ENCODE measurements at regions not wholly inside any gene's neighbourhood (a gene's known extent, or its start where the extent isn't known, plus 50 kb on each side); places are given as distances from the start of the nearest gene placed in this dataset.
"Not testable (repeated sequence)": the region's sequence is repeated elsewhere in the genome, so short reads cannot be mapped to it uniquely, and the experiment has no call there.

- no peak overlapping the region for H3K9ac ChIP-seq (ENCODE audit: low read depth, low read length)
- no peak overlapping the region for H3K27ac ChIP-seq (ENCODE audit: low read length)
- no peaks in the 10 kb centered on the region for H3K36me3 ChIP-seq (ENCODE audit: insufficient read depth, low read depth, low read length)
- no peaks in the 10 kb centered on the region for H3K27me3 ChIP-seq (ENCODE audit: insufficient read depth, low read length)
- no peak overlapping the region for H3K4me3 ChIP-seq (ENCODE audit: low read length)
- H3K9me3 ChIP-seq (ENCODE audit: insufficient read depth, low read depth, low read length): no peaks in the 10 kb centered on the region
- H3K4me1 ChIP-seq (ENCODE audit: insufficient read depth, low read length): no peaks in the 10 kb centered on the region
Measured at GRCh38 chr21:20207335-20207734, 790.9 kb upstream of the NCAM2 start.

GRCh38 chr21:20215959-20216358 lies 782.2 kb upstream of the NCAM2 start:
- Histone ChIP-seq H3K9ac (ENCODE audit: low read depth, low read length) (no peak overlapping the region), H3K4me1 (ENCODE audit: insufficient read depth, low read length) (no peaks in the 10 kb centered on the region), H3K9me3 (ENCODE audit: insufficient read depth, low read depth, low read length) (no peaks in the 10 kb centered on the region)

GRCh38 chr21:20220586-20220985 lies 777.6 kb upstream of the NCAM2 start:
- H3K36me3 ChIP-seq (ENCODE audit: insufficient read depth, low read depth, low read length): no peaks in the 10 kb centered on the region
- no peaks in the 10 kb centered on the region for H3K27me3 ChIP-seq (ENCODE audit: insufficient read depth, low read length)

More at GRCh38 chr21:20215959-20216358, 782.2 kb upstream of the NCAM2 start:
- no peak overlapping the region for H3K4me3 ChIP-seq (ENCODE audit: low read length)
- no peaks in the 10 kb centered on the region for H3K27me3 ChIP-seq (ENCODE audit: insufficient read depth, low read length)
- H3K27ac ChIP-seq (ENCODE audit: low read length): no peak overlapping the region
- no peaks in the 10 kb centered on the region for H3K36me3 ChIP-seq (ENCODE audit: insufficient read depth, low read depth, low read length)

GRCh38 chr21:20221981-20222380 lies 776.2 kb upstream of the NCAM2 start:
- H3K36me3 ChIP-seq (ENCODE audit: insufficient read depth, low read depth, low read length); H3K4me1 ChIP-seq (ENCODE audit: insufficient read depth, low read length); H3K27ac ChIP-seq (ENCODE audit: low read length); H3K27me3 ChIP-seq (ENCODE audit: insufficient read depth, low read length); H3K9me3 ChIP-seq (ENCODE audit: insufficient read depth, low read depth, low read length); H3K4me3 ChIP-seq (ENCODE audit: low read length); H3K9ac ChIP-seq (ENCODE audit: low read depth, low read length): not testable (repeated sequence)

More at GRCh38 chr21:20220586-20220985, 777.6 kb upstream of the NCAM2 start:
- Histone ChIP-seq H3K4me3 (ENCODE audit: low read length) (no peak overlapping the region), H3K9me3 (ENCODE audit: insufficient read depth, low read depth, low read length) (no peaks in the 10 kb centered on the region), H3K9ac (ENCODE audit: low read depth, low read length) (no peak overlapping the region), H3K27ac (ENCODE audit: low read length) (no peak overlapping the region), H3K4me1 (ENCODE audit: insufficient read depth, low read length) (no peaks in the 10 kb centered on the region)

GRCh38 chr21:20236649-20237048 lies 761.6 kb upstream of the NCAM2 start:
- H3K4me3 ChIP-seq (ENCODE audit: low read length); H3K27me3 ChIP-seq (ENCODE audit: insufficient read depth, low read length): not testable (repeated sequence)

GRCh38 chr21:20249401-20249800 lies 748.8 kb upstream of the NCAM2 start:
- Histone ChIP-seq H3K4me3 (ENCODE audit: low read length) (no peak overlapping the region), H3K9me3 (ENCODE audit: insufficient read depth, low read depth, low read length) (no peaks in the 10 kb centered on the region), H3K36me3 (ENCODE audit: insufficient read depth, low read depth, low read length) (no peaks in the 10 kb centered on the region), H3K27ac (ENCODE audit: low read length) (no peak overlapping the region), H3K9ac (ENCODE audit: low read depth, low read length) (no peak overlapping the region), H3K27me3 (ENCODE audit: insufficient read depth, low read length) (no peaks in the 10 kb centered on the region), H3K4me1 (ENCODE audit: insufficient read depth, low read length) (no peaks in the 10 kb centered on the region)

More at GRCh38 chr21:20236649-20237048, 761.6 kb upstream of the NCAM2 start:
- not testable (repeated sequence) for H3K36me3 ChIP-seq (ENCODE audit: insufficient read depth, low read depth, low read length); H3K27ac ChIP-seq (ENCODE audit: low read length); H3K9ac ChIP-seq (ENCODE audit: low read depth, low read length); H3K4me1 ChIP-seq (ENCODE audit: insufficient read depth, low read length); H3K9me3 ChIP-seq (ENCODE audit: insufficient read depth, low read depth, low read length)

- Histone ChIP-seq H3K9ac (ENCODE audit: low read depth, low read length) (no peak overlapping the region), H3K27me3 (ENCODE audit: insufficient read depth, low read length) (no peaks in the 10 kb centered on the region), H3K4me1 (ENCODE audit: insufficient read depth, low read length) (no peaks in the 10 kb centered on the region), H3K4me3 (ENCODE audit: low read length) (no peak overlapping the region), H3K27ac (ENCODE audit: low read length) (no peak overlapping the region), H3K36me3 (ENCODE audit: insufficient read depth, low read depth, low read length) (no peaks in the 10 kb centered on the region), H3K9me3 (ENCODE audit: insufficient read depth, low read depth, low read length) (no peaks in the 10 kb centered on the region)
Measured at GRCh38 chr21:20250337-20250736, 747.9 kb upstream of the NCAM2 start.

GRCh38 chr21:20253261-20253660 lies 744.9 kb upstream of the NCAM2 start:
- Histone ChIP-seq H3K9ac (ENCODE audit: low read depth, low read length) (no peak overlapping the region), H3K4me3 (ENCODE audit: low read length) (no peak overlapping the region), H3K27me3 (ENCODE audit: insufficient read depth, low read length) (no peaks in the 10 kb centered on the region), H3K4me1 (ENCODE audit: insufficient read depth, low read length) (no peaks in the 10 kb centered on the region), H3K36me3 (ENCODE audit: insufficient read depth, low read depth, low read length) (no peaks in the 10 kb centered on the region), H3K9me3 (ENCODE audit: insufficient read depth, low read depth, low read length) (no peaks in the 10 kb centered on the region), H3K27ac (ENCODE audit: low read length) (no peak overlapping the region)

- H3K4me3 ChIP-seq (ENCODE audit: low read length): no peak overlapping the region
- no peak overlapping the region for H3K27ac ChIP-seq (ENCODE audit: low read length)
- no peak overlapping the region for H3K9ac ChIP-seq (ENCODE audit: low read depth, low read length)
- no peaks in the 10 kb centered on the region for H3K4me1 ChIP-seq (ENCODE audit: insufficient read depth, low read length)
- H3K9me3 ChIP-seq (ENCODE audit: insufficient read depth, low read depth, low read length): no peaks in the 10 kb centered on the region
- H3K27me3 ChIP-seq (ENCODE audit: insufficient read depth, low read length): no peaks in the 10 kb centered on the region
- H3K36me3 ChIP-seq (ENCODE audit: insufficient read depth, low read depth, low read length): no peaks in the 10 kb centered on the region
Measured at GRCh38 chr21:20254964-20255363, 743.2 kb upstream of the NCAM2 start.

GRCh38 chr21:20257052-20257740 lies 741.0 kb upstream of the NCAM2 start:
- Histone ChIP-seq H3K36me3 (ENCODE audit: insufficient read depth, low read depth, low read length) (no peaks in the 10 kb centered on the region), H3K4me3 (ENCODE audit: low read length) (no peak overlapping the region), H3K4me1 (ENCODE audit: insufficient read depth, low read length) (no peaks in the 10 kb centered on the region), H3K9me3 (ENCODE audit: insufficient read depth, low read depth, low read length) (no peaks in the 10 kb centered on the region), H3K27ac (ENCODE audit: low read length) (no peak overlapping the region), H3K9ac (ENCODE audit: low read depth, low read length) (no peak overlapping the region), H3K27me3 (ENCODE audit: insufficient read depth, low read length) (no peaks in the 10 kb centered on the region)

GRCh38 chr21:20258542-20258941 lies 739.7 kb upstream of the NCAM2 start:
- no peaks in the 10 kb centered on the region for H3K4me1 ChIP-seq (ENCODE audit: insufficient read depth, low read length)
- no peaks in the 10 kb centered on the region for H3K9me3 ChIP-seq (ENCODE audit: insufficient read depth, low read depth, low read length)
- no peak overlapping the region for H3K27ac ChIP-seq (ENCODE audit: low read length)
- H3K27me3 ChIP-seq (ENCODE audit: insufficient read depth, low read length): no peaks in the 10 kb centered on the region
- no peak overlapping the region for H3K9ac ChIP-seq (ENCODE audit: low read depth, low read length)
- H3K4me3 ChIP-seq (ENCODE audit: low read length): no peak overlapping the region
- no peaks in the 10 kb centered on the region for H3K36me3 ChIP-seq (ENCODE audit: insufficient read depth, low read depth, low read length)

GRCh38 chr21:20259031-20259867 lies 739.0 kb upstream of the NCAM2 start:
- Histone ChIP-seq H3K27me3 (ENCODE audit: insufficient read depth, low read length) (no peaks in the 10 kb centered on the region), H3K4me1 (ENCODE audit: insufficient read depth, low read length) (no peaks in the 10 kb centered on the region), H3K4me3 (ENCODE audit: low read length) (no peak overlapping the region), H3K36me3 (ENCODE audit: insufficient read depth, low read depth, low read length) (no peaks in the 10 kb centered on the region), H3K9ac (ENCODE audit: low read depth, low read length) (no peak overlapping the region), H3K27ac (ENCODE audit: low read length) (no peak overlapping the region), H3K9me3 (ENCODE audit: insufficient read depth, low read depth, low read length) (no peaks in the 10 kb centered on the region)
